GM21529 (cell line): ENCODE measurements at regions not wholly inside any gene's neighbourhood (a gene's known extent, or its start where the extent isn't known, plus 50 kb on each side); places are given as distances from the start of the nearest gene placed in this dataset.
A peak's percentile ranks its signal among the peaks of the same experiment; 100 is the strongest.

Source experiments
- ATAC-seq: cut with Tn5 transposase; IDR thresholded peaks from one replicate; pipeline ENCODE4 v1.9.1; 2021; ENCODE audit not compliant: unreplicated experiment

- ATAC-seq = no peak
Measured at GRCh38 chr3:124429129-124429815, 301.0 kb upstream of the UMPS start.

GRCh38 chr3:124431331-124431994 is 298.8 kb upstream of the UMPS start:
- ATAC-seq = no peak

GRCh38 chr3:124434176-124434575 is 296.1 kb upstream of the UMPS start:
- no peak for ATAC-seq

- no peak for ATAC-seq
Measured at GRCh38 chr3:124435467-124435866, 294.8 kb upstream of the UMPS start.

GRCh38 chr3:124438813-124439212 is 291.4 kb upstream of the UMPS start:
- ATAC-seq = no peak

GRCh38 chr3:124439603-124440002 is 290.6 kb upstream of the UMPS start:
- no peak for ATAC-seq

GRCh38 chr3:124441766-124442165 is 288.5 kb upstream of the UMPS start:
- no peak for ATAC-seq

GRCh38 chr3:124442463-124442862 is 287.8 kb upstream of the UMPS start:
- no peak for ATAC-seq

GRCh38 chr3:124443446-124443845 is 286.8 kb upstream of the UMPS start:
- no peak for ATAC-seq

- no peak for ATAC-seq
Measured at GRCh38 chr3:124444075-124444474, 286.2 kb upstream of the UMPS start.

GRCh38 chr3:124444896-124445295 is 285.4 kb upstream of the UMPS start:
- no peak for ATAC-seq

- no peak for ATAC-seq
Measured at GRCh38 chr3:124447845-124448244, 282.4 kb upstream of the UMPS start.

GRCh38 chr3:124448954-124449353 is 281.3 kb upstream of the UMPS start:
- ATAC-seq = no peak

GRCh38 chr3:124450366-124450765 is 279.9 kb upstream of the UMPS start:
- no peak for ATAC-seq

GRCh38 chr3:124451630-124452317 is 278.5 kb upstream of the UMPS start:
- ATAC-seq = peak; percentile 70

GRCh38 chr3:124453189-124453588 is 277.1 kb upstream of the UMPS start:
- no peak for ATAC-seq

- ATAC-seq = no peak
Measured at GRCh38 chr3:124455891-124456290, 274.4 kb upstream of the UMPS start.

- ATAC-seq = no peak
Measured at GRCh38 chr3:124456506-124456905, 273.7 kb upstream of the UMPS start.

- ATAC-seq = no peak
Measured at GRCh38 chr3:124459678-124460077, 270.6 kb upstream of the UMPS start.

- no peak for ATAC-seq
Measured at GRCh38 chr3:124461126-124461525, 269.1 kb upstream of the UMPS start.

- ATAC-seq = no peak
Measured at GRCh38 chr3:124461838-124462632, 268.2 kb upstream of the UMPS start.
